H1 (cell line): ENCODE measurements at regions not wholly inside any gene's neighbourhood (a gene's known extent, or its start where the extent isn't known, plus 50 kb on each side); places are given as distances from the start of the nearest gene placed in this dataset.

Source experiments
- CTCF ChIA-PET: fragments of 300-600 bp; sonication (Branson Sonifier 250); formaldehyde crosslinking; loops from one replicate; lab custom pipeline; 2021; ENCODE audit not compliant: partially characterized antibody; lab: Charles Lee
- POLR2A ChIA-PET: fragments of 300-600 bp; sonication (Branson Sonifier 250); formaldehyde crosslinking; loops from one replicate; lab custom pipeline; 2021; ENCODE audit warnings: inconsistent platforms; ENCODE audit not compliant: partially characterized antibody; lab: Charles Lee
- DNase-seq, 2 experiments: peaks; one replicate each; pipeline versions ENCODE4 v3.0.0 to v3.0.0-alpha.2; 2010 to 2022; ENCODE audit warnings: low spot score in 2 of 2, low read depth in 1 of 2, mixed read lengths in 1 of 2
- FAIRE-seq: peaks from 2 replicates; lab custom pipeline; 2011; peaks lifted over from hg19 to GRCh38; lab: Jason Lieb, UNC
- H2AFZ ChIP-seq: 2 replicates; pipeline ENCODE4 v1.8.1; 2012; ENCODE audit warnings: low read length, inconsistent platforms
- H2AK5ac ChIP-seq: 2 replicates; pipeline ENCODE4 v1.6.1; 2013; ENCODE audit warnings: low read depth, low read length
- H2BK120ac ChIP-seq: replicated peaks from 2 replicates; pipeline ENCODE3; 2013; ENCODE audit warnings: low read depth, low read length, inconsistent platforms
- H2BK12ac ChIP-seq: 2 replicates; pipeline ENCODE4 v1.6.1; 2013; ENCODE audit warnings: low read depth, low read length
- H2BK15ac ChIP-seq: 2 replicates; pipeline ENCODE4 v1.6.1; 2013; ENCODE audit warnings: low read length
- H2BK20ac ChIP-seq: 2 replicates; pipeline ENCODE4 v1.6.1; 2013; ENCODE audit warnings: low read length
- H2BK5ac ChIP-seq: 2 replicates; pipeline ENCODE4 v1.6.1; 2013; ENCODE audit warnings: low read depth, low read length
- H3K14ac ChIP-seq: 2 replicates; pipeline ENCODE4 v1.6.1; 2013; ENCODE audit warnings: inconsistent platforms; ENCODE audit not compliant: insufficient read length
- H3K18ac ChIP-seq: 2 replicates; pipeline ENCODE4 v1.6.1; 2013; ENCODE audit warnings: low read length; ENCODE audit errors: extremely low read depth
- H3K23ac ChIP-seq: 2 replicates; pipeline ENCODE4 v1.6.1; 2013; ENCODE audit warnings: inconsistent platforms; ENCODE audit not compliant: insufficient read length
- H3K23me2 ChIP-seq: 2 replicates; pipeline ENCODE4 v1.6.1; 2013; ENCODE audit warnings: low read depth, low read length
- H3K27ac ChIP-seq: 2 replicates; pipeline ENCODE4 v1.6.1; 2011; ENCODE audit warnings: low read depth, low read length, inconsistent platforms
- H3K27me3 ChIP-seq, 4 experiments: replicated peaks in 1 of 4; 1 replicate in 1 of 4; 2 replicates in 3 of 4; pipeline versions ENCODE4 v1.6.1 to v1.8.1; 2011 to 2013; ENCODE audit warnings: low read length in 3 of 4, mild to moderate bottlenecking in 3 of 4, inconsistent platforms in 2 of 4, mixed read lengths in 2 of 4, moderate library complexity in 1 of 4; ENCODE audit not compliant: control insufficient read depth in 3 of 4, insufficient read depth in 3 of 4; ENCODE audit errors: extremely low read depth in 1 of 4
- H3K36me3 ChIP-seq, 4 experiments: 2 replicates each; pipeline versions ENCODE4 v1.6.1 to v1.8.1; 2011 to 2013; ENCODE audit warnings: mild to moderate bottlenecking in 4 of 4, low read length in 3 of 4, moderate library complexity in 2 of 4, control low read depth in 1 of 4, inconsistent platforms in 1 of 4; ENCODE audit not compliant: insufficient read depth in 4 of 4, control insufficient read depth in 2 of 4
- H3K4ac ChIP-seq: replicated peaks from 2 replicates; pipeline ENCODE3; 2013; ENCODE audit warnings: low read length, low read depth, mixed read lengths, inconsistent platforms; ENCODE audit not compliant: insufficient read length
- H3K4me1 ChIP-seq, 4 experiments: replicated peaks in 1 of 4; 1 replicate in 1 of 4; 2 replicates in 3 of 4; pipeline versions ENCODE4 v1.6.1 to v1.8.1; 2011 to 2013; ENCODE audit warnings: low read length in 3 of 4, inconsistent platforms in 2 of 4, mixed read lengths in 1 of 4; ENCODE audit not compliant: insufficient read depth in 4 of 4, control insufficient read depth in 3 of 4
- H3K4me2 ChIP-seq, 2 experiments: 2 replicates each; pipeline versions ENCODE4 v1.6.1 to v1.8.1; 2011 to 2013; ENCODE audit warnings: low read depth in 2 of 2, low read length in 2 of 2, control low read depth in 1 of 2, inconsistent platforms in 1 of 2, mild to moderate bottlenecking in 1 of 2; ENCODE audit not compliant: insufficient read depth in 1 of 2
- H3K4me3 ChIP-seq, 4 experiments: fragments of 200-600, 300-600 bp in 1 of 4; sonication (generic), shearing (Covaris generic), sonication (Bioruptor Twin) in 1 of 4; 2 replicates each; pipeline versions ENCODE4 v1.5.1 to v1.8.1; 2011 to 2016; ENCODE audit warnings: low read length in 4 of 4, low read depth in 3 of 4, control low read depth in 2 of 4, inconsistent platforms in 2 of 4, mild to moderate bottlenecking in 2 of 4, mixed read lengths in 1 of 4, moderate library complexity in 1 of 4; ENCODE audit not compliant: insufficient read depth in 2 of 4; ENCODE audit errors: extremely low read depth in 1 of 4
- H3K56ac ChIP-seq: replicated peaks from 2 replicates; pipeline ENCODE3; 2013; ENCODE audit warnings: low read depth, mild to moderate bottlenecking, mixed read lengths, low read length, inconsistent platforms; ENCODE audit not compliant: insufficient read length
- H3K79me1 ChIP-seq: 2 replicates; pipeline ENCODE4 v1.6.1; 2013; ENCODE audit warnings: low read depth, low read length, control low read depth
- H3K79me2 ChIP-seq, 2 experiments: 2 replicates each; pipeline versions ENCODE4 v1.6.1 to v1.8.1; 2012 to 2013; ENCODE audit warnings: low read length in 2 of 2, mild to moderate bottlenecking in 2 of 2, inconsistent platforms in 1 of 2; ENCODE audit not compliant: insufficient read depth in 2 of 2, control insufficient read depth in 1 of 2
- H3K9ac ChIP-seq, 4 experiments: replicated peaks in 1 of 4; 1 replicate in 1 of 4; 2 replicates in 3 of 4; pipeline versions ENCODE4 v1.6.1 to v1.8.1; 2011 to 2013; ENCODE audit warnings: low read depth in 3 of 4, low read length in 3 of 4, control low read depth in 2 of 4, mild to moderate bottlenecking in 2 of 4, moderate library complexity in 2 of 4, inconsistent platforms in 1 of 4; ENCODE audit errors: extremely low read depth in 1 of 4
- H3K9me3 ChIP-seq, 2 experiments: 2 replicates each; pipeline versions ENCODE4 v1.6.1 to v1.8.1; 2012 to 2013; ENCODE audit warnings: mild to moderate bottlenecking in 2 of 2, moderate library complexity in 2 of 2, control low read depth in 1 of 2, inconsistent platforms in 1 of 2, low read depth in 1 of 2, low read length in 1 of 2, mixed read lengths in 1 of 2; ENCODE audit not compliant: insufficient read depth in 2 of 2
- H4K20me1 ChIP-seq, 2 experiments: replicated peaks in 1 of 2; 2 replicates each; pipeline versions ENCODE3 to v1.8.1; 2011 to 2013; ENCODE audit warnings: inconsistent platforms in 2 of 2, low read length in 2 of 2, mild to moderate bottlenecking in 1 of 2; ENCODE audit not compliant: insufficient read depth in 2 of 2, control insufficient read depth in 1 of 2
- H4K5ac ChIP-seq: 2 replicates; pipeline ENCODE4 v1.6.1; 2013; ENCODE audit warnings: low read length, low read depth, mixed read lengths, inconsistent platforms; ENCODE audit not compliant: insufficient read length
- H4K8ac ChIP-seq: 2 replicates; pipeline ENCODE4 v1.8.0; 2013; ENCODE audit warnings: mild to moderate bottlenecking, moderate library complexity, low read length, inconsistent platforms; ENCODE audit not compliant: insufficient read depth; ENCODE audit errors: extremely low read depth
- H4K91ac ChIP-seq: replicated peaks from 2 replicates; pipeline ENCODE3; 2013; ENCODE audit warnings: low read length, mixed read lengths, inconsistent platforms; ENCODE audit not compliant: insufficient read length
- EZH2 ChIP-seq: fragments of 200-600 bp; sonication (generic); IDR thresholded peaks from 2 replicates; pipeline ENCODE4 v1.7.1; 2012; ENCODE audit warnings: low read depth, mild to moderate bottlenecking, moderate library complexity, low read length, inconsistent platforms; ENCODE audit not compliant: severe bottlenecking
- GABPA ChIP-seq: IDR thresholded peaks from 2 replicates; pipeline ENCODE4 v1.6.1; 2011; ENCODE audit warnings: mild to moderate bottlenecking, low read length, moderate library complexity, borderline replicate concordance; ENCODE audit not compliant: insufficient read depth
- POLR2AphosphoS5 ChIP-seq: IDR thresholded peaks from 2 replicates; pipeline ENCODE4 v1.6.1; 2011; ENCODE audit warnings: low read depth, low read length
- RXRA ChIP-seq: IDR thresholded peaks from 2 replicates; pipeline ENCODE4 v1.6.1; 2011; ENCODE audit warnings: low read depth, mild to moderate bottlenecking, low read length, moderate library complexity; ENCODE audit not compliant: insufficient read depth
- SIX5 ChIP-seq: IDR thresholded peaks from 2 replicates; pipeline ENCODE4 v1.6.1; 2011; ENCODE audit warnings: mild to moderate bottlenecking, low read depth, low read length
- WGBS, 2 experiments: shearing (Covaris generic) in 1 of 2; methylation state at CpG; one replicate each; pipeline versions ENCODE4 v1.1.6 to v1.1.7; 2013 to 2015; ENCODE audit warnings: low lambda C conversion rate in 2 of 2, mixed read lengths in 2 of 2, inconsistent platforms in 1 of 2, low coverage in 1 of 2, missing lambda C conversion rate in 1 of 2; ENCODE audit not compliant: insufficient replicate concordance in 2 of 2, insufficient coverage in 1 of 2, insufficient read length in 1 of 2; ENCODE audit errors: extremely low coverage in 1 of 2, missing lambda C conversion rate in 1 of 2; 5-methylcytosine and 5-hydroxymethylcytosine counted together

GRCh38 chr2:45145073-45145899 lies 136.0 kb upstream of the SIX2 start:
- no peak overlapping the region for H3K9ac ChIP-seq
- no peaks in the 10 kb centered on the region for H3K36me3 ChIP-seq
- no peak overlapping the region for H3K4me2 ChIP-seq
- H3K4me3 ChIP-seq: no peak overlapping the region
- no peak overlapping the region for H3K18ac ChIP-seq
- no peak overlapping the region for H2BK12ac ChIP-seq
- ChIA-PET POLR2A (no interaction called here), CTCF (interaction anchor here (0.7 to 1.0 kb wide), 3 partner anchors 10 to 401 kb away, joined by 3 read pairs; no protein-coding TSS in a partner anchor)
- DNase-seq: no peak
- H3K27me3 ChIP-seq: no peaks in the 10 kb centered on the region; a peak in 2 of 7 replicates
- H3K9me3 ChIP-seq: no peaks in the 10 kb centered on the region
- no peak overlapping the region for H3K27ac ChIP-seq
- no peak overlapping the region for H4K91ac ChIP-seq
- H3K4ac ChIP-seq: no peak overlapping the region
- no peaks in the 10 kb centered on the region for H3K79me2 ChIP-seq
- 0 out of 2 replicates have a peak overlapping the region, but pooled peaks have one; percentile 72 for H2BK20ac ChIP-seq
- H2AFZ ChIP-seq: peak overlapping the region; percentile 98
- no peak overlapping the region for H4K5ac ChIP-seq
- H2AK5ac ChIP-seq: no peak overlapping the region
- H4K8ac ChIP-seq: no peak overlapping the region
- H2BK15ac ChIP-seq: peak overlapping the region; percentile 92; the same call in 1 of the 2 replicates
- H3K4me1 ChIP-seq: peaks cover 0 to 4% (median 2%) of the 10 kb centered on the region in 4 experiments; a peak in 3 of 7 replicates
- WGBS, 2 experiments: 83% methylated on average over 14 of the region's 14 CpGs; no CpG with 5 or more reads in 1 of the 2 experiments
- H2BK120ac ChIP-seq: no peak overlapping the region
- no peaks in the 10 kb centered on the region for H3K79me1 ChIP-seq
- no peak overlapping the region for H3K23ac ChIP-seq
- no peak overlapping the region for H3K14ac ChIP-seq
- no peak for FAIRE-seq
- H3K56ac ChIP-seq: no peak overlapping the region
- no peaks in the 10 kb centered on the region for H3K23me2 ChIP-seq
- no peaks in the 10 kb centered on the region for H4K20me1 ChIP-seq
- TF ChIP-seq POLR2AphosphoS5 (no peak), SIX5 (no peak), GABPA (no peak), RXRA (no peak), EZH2 (no peak)
- no peak overlapping the region; the same call in 1 of the 2 replicates for H2BK5ac ChIP-seq
